ENCODE measurements at regions not wholly inside any gene's neighbourhood (a gene's known extent, or its start where the extent isn't known, plus 50 kb on each side); places are given as distances from the start of the nearest gene placed in this dataset.

DNA sequence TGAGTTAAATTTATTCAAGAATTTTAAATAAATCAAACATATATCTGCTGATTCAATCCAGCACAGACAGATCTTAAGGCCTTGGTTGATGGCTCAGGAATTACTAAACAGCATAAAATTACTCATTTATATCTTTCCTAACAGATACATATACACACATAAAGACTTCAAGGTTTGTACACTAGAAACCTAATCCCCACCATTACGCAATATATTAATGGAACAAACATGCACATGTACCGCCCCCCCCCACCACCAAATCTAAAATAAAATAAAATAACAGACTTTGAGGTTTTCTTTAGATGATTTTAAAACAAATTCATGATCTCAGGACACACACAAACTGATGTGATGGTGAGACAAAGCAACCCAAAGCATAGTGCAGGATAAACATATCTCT lies 333.9 kb upstream of the DDX53 start:
- FAIRE-seq (no peak), DNase-seq (ENCODE audit: low read depth, low spot score) (no peak)
- POLR2A ChIA-PET, result no interaction called here

More for the DNA sequence above, 333.9 kb upstream of the DDX53 start:
- H3K27ac ChIP-seq (ENCODE audit: insufficient read depth, low read depth, low read length), result no peak overlapping the region
- H4K20me1 ChIP-seq (replicated peaks; ENCODE audit: control insufficient read depth, extremely low read depth, insufficient read depth, low read length), result no peaks in the 10 kb centered on the region
- H2AFZ ChIP-seq (ENCODE audit: low read depth, low read length), result no peak overlapping the region
- no peaks in the 10 kb centered on the region for H3K79me2 ChIP-seq (ENCODE audit: control insufficient read depth, insufficient read depth, low read length)
- dilution Hi-C loops (cut with MboI; ENCODE audit: extremely low pct_ligation_motif_present, low sequenced_read_pairs) (no loop called here), intact Hi-C loops (cut with micrococcal nuclease) (no loop called here)
- CTCF ChIA-PET, result interaction anchor here (0.6 to 2.9 kb wide), 3 partner anchors 20 to 83 kb away, joined by 3 to 8 read pairs (median 7); no protein-coding TSS in a partner anchor
- no peaks in the 10 kb centered on the region for H3K9me3 ChIP-seq (replicated peaks; ENCODE audit: control insufficient read depth, insufficient read depth, low read length)
- no peak overlapping the region for H3K9ac ChIP-seq (replicated peaks; ENCODE audit: extremely low read depth, insufficient read depth, low read length)
- no peaks in the 10 kb centered on the region for H3K9me1 ChIP-seq (replicated peaks; ENCODE audit: control insufficient read depth, extremely low read depth, insufficient read depth, low read length)
- no TSS peak for BruUV-seq (replicated peaks)
- TF ChIP-seq POLR2AphosphoS5 (IDR thresholded peaks at IDR 0.05; ENCODE audit: insufficient read depth, low read depth, low read length) (no peak), EZH2 (IDR thresholded peaks at IDR 0.05; ENCODE audit: borderline replicate concordance, low read depth, low read length, severe bottlenecking) (no peak), MYC (IDR thresholded peaks at IDR 0.05; ENCODE audit: low read depth, low read length) (no peak), JUN (IDR thresholded peaks at IDR 0.05; ENCODE audit: borderline replicate concordance, insufficient read depth, insufficient read length, low read depth) (no peak), POLR2A (IDR thresholded peaks at IDR 0.05; ENCODE audit: low read depth, low read length) (no peak), GATA2 (IDR thresholded peaks at IDR 0.05; ENCODE audit: insufficient read depth, insufficient read length, low read depth, low read length) (no peak), FOS (IDR thresholded peaks at IDR 0.05; ENCODE audit: borderline replicate concordance, insufficient read depth, low read length) (no peak)
- TF ChIP-seq, protein P1, sequence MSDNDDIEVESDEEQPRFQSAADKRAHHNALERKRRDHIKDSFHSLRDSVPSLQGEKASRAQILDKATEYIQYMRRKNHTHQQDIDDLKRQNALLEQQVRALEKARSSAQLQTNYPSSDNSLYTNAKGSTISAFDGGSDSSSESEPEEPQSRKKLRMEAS (IDR thresholded peaks at IDR 0.05; ENCODE audit: insufficient read depth, insufficient read length), result no peak
- TF ChIP-seq, protein P2, sequence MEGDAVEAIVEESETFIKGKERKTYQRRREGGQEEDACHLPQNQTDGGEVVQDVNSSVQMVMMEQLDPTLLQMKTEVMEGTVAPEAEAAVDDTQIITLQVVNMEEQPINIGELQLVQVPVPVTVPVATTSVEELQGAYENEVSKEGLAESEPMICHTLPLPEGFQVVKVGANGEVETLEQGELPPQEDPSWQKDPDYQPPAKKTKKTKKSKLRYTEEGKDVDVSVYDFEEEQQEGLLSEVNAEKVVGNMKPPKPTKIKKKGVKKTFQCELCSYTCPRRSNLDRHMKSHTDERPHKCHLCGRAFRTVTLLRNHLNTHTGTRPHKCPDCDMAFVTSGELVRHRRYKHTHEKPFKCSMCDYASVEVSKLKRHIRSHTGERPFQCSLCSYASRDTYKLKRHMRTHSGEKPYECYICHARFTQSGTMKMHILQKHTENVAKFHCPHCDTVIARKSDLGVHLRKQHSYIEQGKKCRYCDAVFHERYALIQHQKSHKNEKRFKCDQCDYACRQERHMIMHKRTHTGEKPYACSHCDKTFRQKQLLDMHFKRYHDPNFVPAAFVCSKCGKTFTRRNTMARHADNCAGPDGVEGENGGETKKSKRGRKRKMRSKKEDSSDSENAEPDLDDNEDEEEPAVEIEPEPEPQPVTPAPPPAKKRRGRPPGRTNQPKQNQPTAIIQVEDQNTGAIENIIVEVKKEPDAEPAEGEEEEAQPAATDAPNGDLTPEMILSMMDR (IDR thresholded peaks at IDR 0.05; ENCODE audit: extremely low read depth in 1 of 2, insufficient read depth in 1 of 2, low read depth in 1 of 2, low read length in 2 of 2), result no peak
- H3K36me3 ChIP-seq (ENCODE audit: control insufficient read depth in 2 of 2, extremely low read depth in 1 of 2, insufficient read depth in 2 of 2, low read length in 2 of 2), result no peaks in the 10 kb centered on the region
- no peaks in the 10 kb centered on the region for H3K4me1 ChIP-seq (ENCODE audit: control insufficient read depth, extremely low read depth, insufficient read depth, low read length)
- no peak overlapping the region for H3K4me2 ChIP-seq (ENCODE audit: insufficient read depth, low read length)
- no peak overlapping the region for H3K4me3 ChIP-seq (replicated peaks in 1 of 3; ENCODE audit: insufficient read depth in 1 of 3, low read depth in 1 of 3, low read length in 3 of 3)
- no peaks in the 10 kb centered on the region for H3K27me3 ChIP-seq (ENCODE audit: control insufficient read depth in 2 of 2, insufficient read depth in 2 of 2, low read length in 2 of 2)
